Liver (tissue), 8 donors: ENCODE measurements at regions not wholly inside any gene's neighbourhood (a gene's known extent, or its start where the extent isn't known, plus 50 kb on each side); places are given as distances from the start of the nearest gene placed in this dataset.

ENCODE experiments used
- DNase-seq: peaks from one replicate; pipeline ENCODE4 v3.0.0-alpha.2; 2017; ENCODE audit warnings: low spot score
- H3K27ac ChIP-seq, 2 donors: one replicate each; pipeline ENCODE4 v1.7.0; 2013; ENCODE audit warnings: inconsistent platforms in 2 of 2, low read length in 2 of 2, control low read depth in 1 of 2, low read depth in 1 of 2, mild to moderate bottlenecking in 1 of 2
- H3K27me3 ChIP-seq, 4 donors: one replicate each; pipeline versions ENCODE4 v1.6.1 to v1.7.0; 2013; ENCODE audit warnings: low read length in 3 of 4, inconsistent platforms in 1 of 4, mild to moderate bottlenecking in 1 of 4, moderate library complexity in 1 of 4; ENCODE audit not compliant: control insufficient read depth in 4 of 4, insufficient read depth in 4 of 4
- H3K36me3 ChIP-seq, 4 donors: one replicate each; pipeline versions ENCODE4 v1.6.1 to v1.7.0; 2013; ENCODE audit warnings: low read length in 3 of 4, mild to moderate bottlenecking in 3 of 4, low read depth in 1 of 4, moderate library complexity in 1 of 4; ENCODE audit not compliant: control insufficient read depth in 4 of 4, insufficient read depth in 3 of 4
- H3K4me1 ChIP-seq, 4 donors: one replicate each; pipeline versions ENCODE4 v1.6.1 to v1.7.0; 2013; ENCODE audit warnings: low read length in 3 of 4, mild to moderate bottlenecking in 3 of 4, moderate library complexity in 1 of 4; ENCODE audit not compliant: control insufficient read depth in 4 of 4, insufficient read depth in 4 of 4
- H3K4me3 ChIP-seq, 3 donors: one replicate each; pipeline versions ENCODE4 v1.6.1 to v1.7.0; 2013; ENCODE audit warnings: low read length in 3 of 3, control low read depth in 1 of 3, low read depth in 1 of 3, mild to moderate bottlenecking in 1 of 3
- H3K9ac ChIP-seq, 2 donors: one replicate each; pipeline ENCODE4 v1.7.0; 2013; ENCODE audit warnings: low read length in 2 of 2, mild to moderate bottlenecking in 2 of 2, moderate library complexity in 2 of 2, control low read depth in 1 of 2, low read depth in 1 of 2
- H3K9me3 ChIP-seq, 4 donors: one replicate each; pipeline versions ENCODE4 v1.6.1 to v1.7.0; 2013; ENCODE audit warnings: low read length in 3 of 4; ENCODE audit not compliant: control insufficient read depth in 4 of 4
- EGR1 ChIP-seq, 2 donors: IDR thresholded peaks; 2 replicates each; pipeline ENCODE4 v1.6.1; 2016 to 2018; ENCODE audit warnings: antibody characterized with exemption in 2 of 2, low read depth in 2 of 2
- FOXA1 ChIP-seq: IDR thresholded peaks from 2 replicates; pipeline ENCODE4 v1.6.1; 2016; ENCODE audit warnings: antibody characterized with exemption
- FOXA2 ChIP-seq: IDR thresholded peaks from 2 replicates; pipeline ENCODE4 v1.6.1; 2016; ENCODE audit warnings: antibody characterized with exemption
- GABPA ChIP-seq, 2 donors: IDR thresholded peaks in 1 of 2; conservative IDR thresholded peaks in 1 of 2; 2 replicates each; pipeline ENCODE4 v1.6.1; 2016; ENCODE audit warnings: antibody characterized with exemption in 2 of 2, mild to moderate bottlenecking in 1 of 2, moderate library complexity in 1 of 2
- HNF4A ChIP-seq, 2 donors: conservative IDR thresholded peaks; 2 replicates each; pipeline ENCODE4 v1.6.1; 2016; ENCODE audit warnings: antibody characterized with exemption in 2 of 2, mild to moderate bottlenecking in 2 of 2
- HNF4G ChIP-seq: IDR thresholded peaks from 2 replicates; pipeline ENCODE4 v1.6.1; 2016; ENCODE audit warnings: antibody characterized with exemption
- JUND ChIP-seq, 2 donors: IDR thresholded peaks; 2 replicates each; pipeline ENCODE4 v1.6.1; 2016; ENCODE audit warnings: antibody characterized with exemption in 2 of 2
- NR2F2 ChIP-seq: IDR thresholded peaks from 2 replicates; pipeline ENCODE4 v1.6.1; 2016; ENCODE audit warnings: antibody characterized with exemption
- RAD21 ChIP-seq, 2 donors: IDR thresholded peaks; 2 replicates each; pipeline ENCODE4 v1.6.1; 2016; ENCODE audit warnings: antibody characterized with exemption in 2 of 2, mild to moderate bottlenecking in 2 of 2
- SP1 ChIP-seq: IDR thresholded peaks from 2 replicates; pipeline ENCODE4 v1.6.1; 2018; ENCODE audit warnings: antibody characterized with exemption, mild to moderate bottlenecking
- TAF1 ChIP-seq: conservative IDR thresholded peaks from 2 replicates; pipeline ENCODE4 v1.6.1; 2016; ENCODE audit warnings: antibody characterized with exemption, mild to moderate bottlenecking
- YY1 ChIP-seq: IDR thresholded peaks from 2 replicates; pipeline ENCODE4 v1.6.1; 2016; ENCODE audit warnings: antibody characterized with exemption, mild to moderate bottlenecking
- WGBS: extraction: QIAGEN DNeasy Blood & Tissue Kit; methylation state at CpG from one replicate; pipeline ENCODE4 v1.1.7; 2013; 5-methylcytosine and 5-hydroxymethylcytosine counted together
- TF ChIP-seq, protein P1 (sequence below): IDR thresholded peaks from 2 replicates; pipeline ENCODE4 v1.6.1; 2016; ENCODE audit warnings: antibody characterized with exemption
- TF ChIP-seq, protein P2 (sequence below): IDR thresholded peaks from 2 replicates; pipeline ENCODE4 v1.6.1; 2016; ENCODE audit warnings: antibody characterized with exemption
- TF ChIP-seq, protein P3 (sequence below): IDR thresholded peaks from 2 replicates; pipeline ENCODE4 v1.6.1; 2016; ENCODE audit warnings: antibody characterized with exemption
- TF ChIP-seq, protein P4 (sequence below): fragments of 150-350 bp; IDR thresholded peaks from 2 replicates; pipeline ENCODE4 v1.5.1; 2017; ENCODE audit warnings: improper control_type of control experiment, low read depth, low read length; ENCODE audit not compliant: missing input control
- TF ChIP-seq, protein P5 (sequence below): IDR thresholded peaks from 2 replicates; pipeline ENCODE4 v1.6.1; 2016; ENCODE audit warnings: antibody characterized with exemption, mild to moderate bottlenecking
- donor health status: healthy.
- donor health status: healthy.
- donor health status: healthy.
- donor health status: healthy.
- donor health status: healthy.

DNA sequence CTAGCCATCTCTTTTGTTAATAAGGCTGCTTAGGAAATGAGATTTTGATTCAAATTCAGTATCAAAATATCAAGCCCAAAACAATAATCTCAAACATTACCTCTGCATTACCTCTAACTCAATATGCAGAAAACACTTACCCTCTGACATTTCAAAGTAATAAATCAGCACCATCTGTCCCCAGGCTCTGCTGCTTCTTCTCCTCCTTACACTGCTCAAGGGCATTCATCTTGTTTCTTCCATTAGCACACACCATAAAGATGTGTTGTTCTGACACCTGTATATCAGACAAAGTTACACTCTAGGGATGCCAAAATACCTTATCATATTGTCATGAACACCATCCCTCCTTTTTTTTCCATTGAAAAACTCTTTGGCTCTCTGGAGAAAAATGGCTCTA lies 1630.3 kb downstream of the RPA4 start:
- Histone ChIP-seq H3K36me3 (no peaks in the 10 kb centered on the region), H3K9ac (no peak overlapping the region), H3K9me3 (no peaks in the 10 kb centered on the region), H3K27me3 (no peaks in the 10 kb centered on the region), H3K4me3 (no peak overlapping the region), H3K4me1 (no peaks in the 10 kb centered on the region), H3K27ac (no peak overlapping the region)
- DNase-seq = no peak
- TF ChIP-seq TAF1 (no peak), EGR1 (IDR thresholded peaks at IDR 0.05; ENCODE audit: low read depth in 2 of 2) (no peak), HNF4G (no peak)
- TF ChIP-seq, protein P1, sequence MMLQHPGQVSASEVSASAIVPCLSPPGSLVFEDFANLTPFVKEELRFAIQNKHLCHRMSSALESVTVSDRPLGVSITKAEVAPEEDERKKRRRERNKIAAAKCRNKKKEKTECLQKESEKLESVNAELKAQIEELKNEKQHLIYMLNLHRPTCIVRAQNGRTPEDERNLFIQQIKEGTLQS = no peak

DNA sequence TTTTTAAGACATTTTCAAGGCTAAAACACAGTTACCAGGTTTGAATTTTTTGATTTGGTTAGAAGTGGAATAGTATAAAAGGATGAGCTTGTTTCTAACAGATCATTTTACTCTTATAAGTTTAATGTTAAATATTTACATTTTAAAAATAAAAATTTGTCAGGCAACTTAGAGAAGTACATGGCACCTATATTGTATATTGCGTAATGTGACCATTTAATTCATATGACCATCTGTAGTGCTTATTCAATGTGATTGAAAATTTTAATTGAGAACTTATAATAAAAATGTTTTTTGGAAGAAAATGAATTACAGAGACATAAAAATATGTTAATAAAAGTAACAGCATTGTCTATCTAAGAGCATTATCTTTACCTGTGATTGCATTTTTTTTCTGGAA lies 1632.4 kb downstream of the RPA4 start:
- Histone ChIP-seq H3K9me3 (no peaks in the 10 kb centered on the region), H3K27ac (no peak overlapping the region), H3K4me3 (no peak overlapping the region), H3K9ac (no peak overlapping the region), H3K36me3 (no peaks in the 10 kb centered on the region), H3K27me3 (no peaks in the 10 kb centered on the region), H3K4me1 (no peaks in the 10 kb centered on the region)
- DNase-seq = no peak
- WGBS = 98% methylated on average over 1 of the region's 1 CpG
- TF ChIP-seq, protein P2, sequence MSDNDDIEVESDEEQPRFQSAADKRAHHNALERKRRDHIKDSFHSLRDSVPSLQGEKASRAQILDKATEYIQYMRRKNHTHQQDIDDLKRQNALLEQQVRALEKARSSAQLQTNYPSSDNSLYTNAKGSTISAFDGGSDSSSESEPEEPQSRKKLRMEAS = no peak
- TF ChIP-seq, protein P3, sequence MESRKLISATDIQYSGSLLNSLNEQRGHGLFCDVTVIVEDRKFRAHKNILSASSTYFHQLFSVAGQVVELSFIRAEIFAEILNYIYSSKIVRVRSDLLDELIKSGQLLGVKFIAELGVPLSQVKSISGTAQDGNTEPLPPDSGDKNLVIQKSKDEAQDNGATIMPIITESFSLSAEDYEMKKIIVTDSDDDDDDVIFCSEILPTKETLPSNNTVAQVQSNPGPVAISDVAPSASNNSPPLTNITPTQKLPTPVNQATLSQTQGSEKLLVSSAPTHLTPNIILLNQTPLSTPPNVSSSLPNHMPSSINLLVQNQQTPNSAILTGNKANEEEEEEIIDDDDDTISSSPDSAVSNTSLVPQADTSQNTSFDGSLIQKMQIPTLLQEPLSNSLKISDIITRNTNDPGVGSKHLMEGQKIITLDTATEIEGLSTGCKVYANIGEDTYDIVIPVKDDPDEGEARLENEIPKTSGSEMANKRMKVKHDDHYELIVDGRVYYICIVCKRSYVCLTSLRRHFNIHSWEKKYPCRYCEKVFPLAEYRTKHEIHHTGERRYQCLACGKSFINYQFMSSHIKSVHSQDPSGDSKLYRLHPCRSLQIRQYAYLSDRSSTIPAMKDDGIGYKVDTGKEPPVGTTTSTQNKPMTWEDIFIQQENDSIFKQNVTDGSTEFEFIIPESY = no peak
- TF ChIP-seq JUND (IDR thresholded peaks at IDR 0.05) (no peak), RAD21 (IDR thresholded peaks at IDR 0.05) (no peak), GABPA (IDR thresholded peaks at IDR 0.05 in 1 of 2, conservative IDR thresholded peaks at IDR 0.05 in 1 of 2) (no peak), SP1 (no peak), HNF4G (no peak), NR2F2 (no peak), FOXA2 (no peak), EGR1 (IDR thresholded peaks at IDR 0.05; ENCODE audit: low read depth in 2 of 2) (no peak), HNF4A (conservative IDR thresholded peaks at IDR 0.05) (no peak), TAF1 (no peak), FOXA1 (no peak), YY1 (no peak)
- TF ChIP-seq, protein P4, sequence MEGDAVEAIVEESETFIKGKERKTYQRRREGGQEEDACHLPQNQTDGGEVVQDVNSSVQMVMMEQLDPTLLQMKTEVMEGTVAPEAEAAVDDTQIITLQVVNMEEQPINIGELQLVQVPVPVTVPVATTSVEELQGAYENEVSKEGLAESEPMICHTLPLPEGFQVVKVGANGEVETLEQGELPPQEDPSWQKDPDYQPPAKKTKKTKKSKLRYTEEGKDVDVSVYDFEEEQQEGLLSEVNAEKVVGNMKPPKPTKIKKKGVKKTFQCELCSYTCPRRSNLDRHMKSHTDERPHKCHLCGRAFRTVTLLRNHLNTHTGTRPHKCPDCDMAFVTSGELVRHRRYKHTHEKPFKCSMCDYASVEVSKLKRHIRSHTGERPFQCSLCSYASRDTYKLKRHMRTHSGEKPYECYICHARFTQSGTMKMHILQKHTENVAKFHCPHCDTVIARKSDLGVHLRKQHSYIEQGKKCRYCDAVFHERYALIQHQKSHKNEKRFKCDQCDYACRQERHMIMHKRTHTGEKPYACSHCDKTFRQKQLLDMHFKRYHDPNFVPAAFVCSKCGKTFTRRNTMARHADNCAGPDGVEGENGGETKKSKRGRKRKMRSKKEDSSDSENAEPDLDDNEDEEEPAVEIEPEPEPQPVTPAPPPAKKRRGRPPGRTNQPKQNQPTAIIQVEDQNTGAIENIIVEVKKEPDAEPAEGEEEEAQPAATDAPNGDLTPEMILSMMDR = no peak
- TF ChIP-seq, protein P1 = no peak
- TF ChIP-seq, protein P5, sequence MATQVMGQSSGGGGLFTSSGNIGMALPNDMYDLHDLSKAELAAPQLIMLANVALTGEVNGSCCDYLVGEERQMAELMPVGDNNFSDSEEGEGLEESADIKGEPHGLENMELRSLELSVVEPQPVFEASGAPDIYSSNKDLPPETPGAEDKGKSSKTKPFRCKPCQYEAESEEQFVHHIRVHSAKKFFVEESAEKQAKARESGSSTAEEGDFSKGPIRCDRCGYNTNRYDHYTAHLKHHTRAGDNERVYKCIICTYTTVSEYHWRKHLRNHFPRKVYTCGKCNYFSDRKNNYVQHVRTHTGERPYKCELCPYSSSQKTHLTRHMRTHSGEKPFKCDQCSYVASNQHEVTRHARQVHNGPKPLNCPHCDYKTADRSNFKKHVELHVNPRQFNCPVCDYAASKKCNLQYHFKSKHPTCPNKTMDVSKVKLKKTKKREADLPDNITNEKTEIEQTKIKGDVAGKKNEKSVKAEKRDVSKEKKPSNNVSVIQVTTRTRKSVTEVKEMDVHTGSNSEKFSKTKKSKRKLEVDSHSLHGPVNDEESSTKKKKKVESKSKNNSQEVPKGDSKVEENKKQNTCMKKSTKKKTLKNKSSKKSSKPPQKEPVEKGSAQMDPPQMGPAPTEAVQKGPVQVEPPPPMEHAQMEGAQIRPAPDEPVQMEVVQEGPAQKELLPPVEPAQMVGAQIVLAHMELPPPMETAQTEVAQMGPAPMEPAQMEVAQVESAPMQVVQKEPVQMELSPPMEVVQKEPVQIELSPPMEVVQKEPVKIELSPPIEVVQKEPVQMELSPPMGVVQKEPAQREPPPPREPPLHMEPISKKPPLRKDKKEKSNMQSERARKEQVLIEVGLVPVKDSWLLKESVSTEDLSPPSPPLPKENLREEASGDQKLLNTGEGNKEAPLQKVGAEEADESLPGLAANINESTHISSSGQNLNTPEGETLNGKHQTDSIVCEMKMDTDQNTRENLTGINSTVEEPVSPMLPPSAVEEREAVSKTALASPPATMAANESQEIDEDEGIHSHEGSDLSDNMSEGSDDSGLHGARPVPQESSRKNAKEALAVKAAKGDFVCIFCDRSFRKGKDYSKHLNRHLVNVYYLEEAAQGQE = no peak
